BE2C (cell line): ENCODE measurements at regions not wholly inside any gene's neighbourhood (a gene's known extent, or its start where the extent isn't known, plus 50 kb on each side); places are given as distances from the start of the nearest gene placed in this dataset.

Experiments
- DNase-seq: peaks from one replicate; pipeline ENCODE4 v3.0.0-alpha.2; 2020
- H3K27me3 ChIP-seq: fragments of 250-450 bp; sonication (Bioruptor Pico); 2 replicates; pipeline ENCODE4 v1.5.1; 2020; ENCODE audit warnings: mild to moderate bottlenecking
- H3K36me3 ChIP-seq: fragments of 250-450 bp; sonication (Bioruptor Pico); 2 replicates; pipeline ENCODE4 v1.5.1; 2020; ENCODE audit warnings: mild to moderate bottlenecking
- H3K4me1 ChIP-seq: fragments of 250-450 bp; sonication (Bioruptor Pico); 2 replicates; pipeline ENCODE4 v1.5.1; 2020
- H3K4me3 ChIP-seq: 2 replicates; pipeline ENCODE4 v1.5.1; 2011; ENCODE audit warnings: low read depth, low read length
- H3K9me3 ChIP-seq: fragments of 250-450 bp; sonication (Bioruptor Pico); 2 replicates; pipeline ENCODE4 v1.5.1; 2020
- CTCF ChIP-seq: IDR thresholded peaks from 2 replicates; pipeline ENCODE4 v1.5.1; 2012; ENCODE audit warnings: mild to moderate bottlenecking, low read depth, low read length

GRCh38 chr14:25626986-25627385, 577.0 kb upstream of the STXBP6 start:
- H3K4me1 ChIP-seq = no peaks in the 10 kb centered on the region
- H3K9me3 ChIP-seq = no peaks in the 10 kb centered on the region
- no peaks in the 10 kb centered on the region for H3K36me3 ChIP-seq
- no peak overlapping the region for H3K4me3 ChIP-seq
- H3K27me3 ChIP-seq = no peaks in the 10 kb centered on the region
- no peak for TF ChIP-seq CTCF
- no peak for DNase-seq

GRCh38 chr14:25622763-25623162, 572.8 kb upstream of the STXBP6 start:
- H3K27me3 ChIP-seq = no peaks in the 10 kb centered on the region
- no peak for TF ChIP-seq CTCF
- H3K4me1 ChIP-seq = no peaks in the 10 kb centered on the region
- no peaks in the 10 kb centered on the region for H3K36me3 ChIP-seq
- no peak overlapping the region for H3K4me3 ChIP-seq
- no peak for DNase-seq
- H3K9me3 ChIP-seq = no peaks in the 10 kb centered on the region

- DNase-seq = no peak
- no peak for TF ChIP-seq CTCF
- no peaks in the 10 kb centered on the region for H3K27me3 ChIP-seq
- H3K4me1 ChIP-seq = no peaks in the 10 kb centered on the region
- H3K36me3 ChIP-seq = no peaks in the 10 kb centered on the region
- H3K9me3 ChIP-seq = no peaks in the 10 kb centered on the region
- no peak overlapping the region for H3K4me3 ChIP-seq
Measured at GRCh38 chr14:25620515-25620914, 570.6 kb upstream of the STXBP6 start.

- Histone ChIP-seq H3K36me3 (no peaks in the 10 kb centered on the region), H3K4me1 (no peaks in the 10 kb centered on the region), H3K4me3 (no peak overlapping the region), H3K27me3 (no peaks in the 10 kb centered on the region), H3K9me3 (no peaks in the 10 kb centered on the region)
- no peak for TF ChIP-seq CTCF
- DNase-seq = no peak
Measured at GRCh38 chr14:25615174-25615573, 565.2 kb upstream of the STXBP6 start.

GRCh38 chr14:25607192-25607591, 557.2 kb upstream of the STXBP6 start:
- no peaks in the 10 kb centered on the region; the same call in 1 of the 2 replicates for H3K9me3 ChIP-seq
- no peaks in the 10 kb centered on the region for H3K4me1 ChIP-seq
- H3K4me3 ChIP-seq = no peak overlapping the region
- H3K27me3 ChIP-seq = no peaks in the 10 kb centered on the region
- no peak for TF ChIP-seq CTCF
- no peak for DNase-seq
- no peaks in the 10 kb centered on the region for H3K36me3 ChIP-seq

- no peak for DNase-seq
- no peaks in the 10 kb centered on the region for H3K27me3 ChIP-seq
- H3K4me1 ChIP-seq = no peaks in the 10 kb centered on the region
- no peaks in the 10 kb centered on the region; the same call in 1 of the 2 replicates for H3K9me3 ChIP-seq
- no peak overlapping the region for H3K4me3 ChIP-seq
- TF ChIP-seq CTCF = no peak
- no peaks in the 10 kb centered on the region for H3K36me3 ChIP-seq
Measured at GRCh38 chr14:25602106-25602505, 552.2 kb upstream of the STXBP6 start.
